Activated T-helper 9 cell treated with anti-CD3 and anti-CD28 coated beads, Interleukin-2, amount 50 U/mL, for 16 hours (primary cell): ENCODE measurements at regions not wholly inside any gene's neighbourhood (a gene's known extent, or its start where the extent isn't known, plus 50 kb on each side); places are given as distances from the start of the nearest gene placed in this dataset.

Source experiments
- DNase-seq: peaks from one replicate; pipeline ENCODE4 v3.0.0-alpha.2; 2020; ENCODE audit warnings: low read depth

DNA sequence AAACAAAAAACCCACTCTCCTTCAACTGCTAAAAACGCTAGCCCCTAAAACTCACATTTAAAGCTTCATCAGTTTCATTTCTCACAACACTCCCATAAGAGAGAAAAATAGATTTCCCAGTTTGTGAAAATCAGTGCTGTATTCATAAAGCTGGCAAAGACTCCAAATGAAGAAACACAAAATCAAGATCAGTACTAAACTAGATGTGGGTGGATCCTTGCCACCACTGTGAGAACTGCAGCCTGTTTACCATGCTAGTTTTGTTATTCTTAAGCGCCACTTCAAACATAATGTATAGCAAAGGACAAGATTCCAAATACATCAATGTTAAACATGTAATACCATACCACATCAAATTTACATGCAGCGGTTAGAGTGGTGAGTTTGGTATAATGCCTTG lies 104.5 kb upstream of the CCDC150 start:
- DNase-seq, result no peak

DNA sequence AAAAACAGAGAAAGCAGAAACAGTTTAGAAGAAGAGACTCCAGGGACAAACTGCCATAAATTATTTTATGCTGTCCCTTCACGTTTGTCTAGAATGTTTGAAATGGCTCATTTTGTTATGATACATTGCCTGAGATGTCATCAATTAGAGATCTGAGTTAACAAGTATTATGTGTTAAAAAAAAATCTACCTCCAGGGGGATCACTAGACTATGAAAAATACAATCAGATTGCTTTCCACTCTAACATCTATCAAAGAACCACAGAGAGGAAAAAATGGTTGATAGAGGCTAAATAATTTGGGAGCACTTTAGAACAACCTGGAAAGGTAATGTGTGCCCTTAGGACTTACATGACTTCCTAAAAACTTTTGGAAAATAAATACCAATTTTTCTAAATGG lies 103.8 kb upstream of the CCDC150 start:
- no peak for DNase-seq

DNA sequence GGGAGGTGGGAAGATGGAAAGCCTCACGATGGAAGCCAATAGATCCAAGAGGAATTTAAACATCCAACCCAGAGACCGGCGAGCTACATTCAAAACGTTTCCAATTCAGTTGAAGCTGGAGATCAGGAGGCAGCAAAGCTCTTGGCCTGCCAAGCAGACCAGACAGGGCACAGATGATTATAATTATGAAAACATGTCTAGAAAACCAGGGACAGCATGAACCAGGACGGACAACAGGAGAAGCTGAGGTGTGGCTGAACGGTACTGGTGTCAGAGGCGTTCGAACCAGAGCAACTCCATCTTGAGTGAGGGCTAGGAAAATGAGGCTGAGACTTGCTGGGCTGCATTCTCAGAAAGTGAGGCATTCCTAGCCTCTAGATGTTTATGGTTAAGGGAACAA lies 102.2 kb upstream of the CCDC150 start:
- DNase-seq, result no peak

- no peak for DNase-seq
These were observed 101.3 kb upstream of the CCDC150 start for GRCh38 chr2:196538189-196538588.

DNA sequence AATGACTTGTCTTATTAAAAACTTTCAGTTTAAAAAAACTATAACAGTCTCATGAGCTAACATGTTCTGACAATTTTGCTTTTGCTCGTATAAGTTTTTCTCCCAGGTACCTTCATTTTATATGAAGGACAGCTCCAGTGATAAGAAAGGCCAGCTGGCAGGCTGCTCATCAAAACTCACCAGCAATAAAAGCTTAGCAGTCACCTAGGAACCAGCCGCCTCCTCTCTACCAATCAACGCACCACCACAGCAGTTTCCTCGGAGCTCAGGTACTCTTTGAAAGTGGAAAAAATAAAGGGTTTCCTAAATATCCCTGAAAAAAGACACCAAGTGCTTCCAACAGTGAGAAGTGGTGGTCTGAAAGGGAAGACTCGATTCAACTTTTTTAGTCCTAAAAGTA lies 100.9 kb upstream of the CCDC150 start:
- DNase-seq, result no peak

GRCh38 chr2:196544906-196545433 lies 94.5 kb upstream of the CCDC150 start:
- no peak for DNase-seq

GRCh38 chr2:196546151-196546919 lies 93.2 kb upstream of the CCDC150 start:
- DNase-seq, result no peak

DNA sequence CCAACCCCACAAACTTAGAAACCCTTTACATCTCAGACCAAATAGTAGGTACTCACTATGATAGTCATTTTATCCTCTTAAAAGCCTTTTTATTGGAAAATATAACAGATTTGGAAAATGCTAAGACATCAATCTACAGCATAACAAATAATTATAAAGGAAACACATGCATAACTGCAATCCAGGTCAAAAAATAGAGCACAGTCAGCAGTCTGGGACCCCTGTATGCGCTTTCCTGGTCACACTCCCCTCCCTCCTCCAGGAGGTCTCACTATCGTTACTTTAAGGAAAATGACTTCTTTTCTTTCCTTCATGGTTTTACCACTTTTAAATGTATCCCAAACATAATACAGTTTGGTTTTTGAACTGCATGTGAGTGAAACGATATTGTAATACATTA lies 90.5 kb upstream of the CCDC150 start:
- no peak for DNase-seq

DNA sequence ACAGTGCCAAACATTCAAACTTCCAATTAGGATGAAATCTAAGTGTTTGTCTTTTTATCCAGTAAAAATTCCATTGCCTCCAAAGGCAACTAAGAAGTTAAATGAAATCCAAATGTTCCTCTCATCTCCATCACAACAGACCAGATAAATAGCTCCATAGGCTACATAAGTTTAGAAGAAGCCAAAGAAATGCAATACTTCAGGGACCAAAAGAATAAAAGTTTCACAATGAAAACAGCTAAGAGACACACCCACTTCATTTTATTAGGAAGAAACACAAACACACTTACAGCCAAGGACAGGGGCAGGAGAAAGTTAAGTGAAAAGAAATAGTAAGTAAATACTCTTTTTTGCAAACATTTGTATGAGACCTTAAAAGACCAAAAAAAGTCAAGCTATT lies 88.5 kb upstream of the CCDC150 start:
- no peak for DNase-seq

GRCh38 chr2:196555161-196555560 lies 84.4 kb upstream of the CCDC150 start:
- DNase-seq, result no peak

DNA sequence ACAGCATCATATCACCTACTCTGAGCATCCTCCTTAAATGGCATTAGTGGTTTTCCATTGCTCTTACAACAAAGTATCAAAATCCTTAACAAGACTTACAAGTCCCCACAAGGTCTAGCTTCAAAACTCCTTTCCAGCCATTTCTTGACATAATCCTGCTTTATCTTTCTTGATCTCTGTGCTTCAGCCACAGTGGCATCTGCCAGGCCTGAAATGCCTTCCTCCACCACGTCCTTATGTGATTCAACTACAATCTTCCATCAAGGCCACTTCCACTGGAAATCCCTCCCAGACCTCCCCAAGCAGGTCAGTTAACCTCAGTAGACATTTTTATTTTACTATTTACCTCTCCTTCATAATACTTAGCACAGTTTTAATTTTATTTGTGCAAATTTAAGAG lies 83.8 kb upstream of the CCDC150 start:
- DNase-seq, result no peak

DNA sequence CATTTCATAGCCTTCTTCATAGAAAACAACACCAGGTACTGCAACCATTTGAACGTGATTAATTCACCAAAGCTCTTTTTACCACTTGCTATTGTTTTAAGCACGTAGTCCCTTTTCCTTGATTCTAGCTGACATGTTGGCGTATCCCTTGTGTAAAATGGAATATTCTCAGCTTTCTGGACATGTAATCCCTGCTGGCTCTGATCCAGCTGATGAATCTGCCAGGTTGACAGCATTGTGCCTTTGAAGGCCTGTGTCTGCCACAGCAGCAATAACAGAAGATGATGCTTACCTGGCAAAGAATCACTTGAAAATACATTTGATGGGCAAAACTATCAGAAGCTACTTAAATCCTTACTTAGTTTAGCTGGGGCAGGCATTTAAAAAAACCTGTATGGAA lies 81.0 kb upstream of the CCDC150 start:
- DNase-seq, result no peak

DNA sequence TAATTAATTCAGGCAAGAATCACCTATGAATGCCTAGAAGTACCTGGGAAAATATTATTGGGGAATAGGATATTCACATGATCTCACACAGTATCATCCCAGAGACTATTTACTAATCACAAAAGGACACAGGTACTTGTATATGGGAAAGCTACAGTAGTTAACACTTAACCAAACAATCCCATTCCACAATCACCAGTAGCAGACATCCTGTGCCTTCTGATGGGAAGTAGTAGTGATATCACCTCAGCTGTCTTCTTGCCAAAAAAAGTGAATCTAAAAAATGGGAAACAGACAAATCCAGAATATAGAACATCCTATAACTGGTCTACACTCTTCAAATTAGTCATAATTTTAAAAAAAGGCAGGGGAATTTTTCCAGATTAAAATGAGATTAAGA lies 75.6 kb upstream of the CCDC150 start:
- no peak for DNase-seq

DNA sequence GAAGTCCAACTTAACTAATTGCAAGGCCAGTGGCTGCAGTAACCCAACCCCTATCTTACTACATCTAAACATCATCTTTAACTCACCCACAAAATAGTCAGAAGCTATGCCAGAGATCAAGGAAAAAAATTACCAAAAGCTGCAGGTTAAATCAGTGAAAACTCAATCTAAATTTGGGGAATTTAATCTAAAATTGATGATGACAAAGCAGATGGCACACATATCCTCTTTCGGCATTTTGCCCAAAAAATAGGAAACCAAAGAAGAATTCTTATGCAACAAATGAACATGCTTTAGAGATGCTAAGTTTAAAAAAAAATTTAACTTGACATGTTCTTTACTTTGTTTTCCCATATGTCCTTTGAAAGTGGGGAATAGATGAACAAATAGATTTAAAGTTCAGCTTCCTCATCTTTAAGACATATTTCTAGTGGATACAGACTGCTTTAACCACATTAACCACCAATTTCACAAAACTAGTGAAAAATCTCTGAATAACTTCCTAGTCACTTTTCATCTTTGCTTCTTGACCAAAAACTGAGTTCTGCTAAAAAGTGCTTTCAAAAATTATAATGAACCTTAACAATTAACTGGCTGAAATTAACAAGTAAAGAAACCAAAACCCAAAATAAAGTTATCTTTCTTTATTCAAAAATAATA lies 74.3 kb upstream of the CCDC150 start:
- DNase-seq, result no peak

GRCh38 chr2:196565982-196566381 lies 73.5 kb upstream of the CCDC150 start:
- no peak for DNase-seq

GRCh38 chr2:196566961-196567666 lies 72.4 kb upstream of the CCDC150 start:
- no peak for DNase-seq

- DNase-seq, result no peak
These were observed 71.0 kb upstream of the CCDC150 start for GRCh38 chr2:196568506-196568905.

DNA sequence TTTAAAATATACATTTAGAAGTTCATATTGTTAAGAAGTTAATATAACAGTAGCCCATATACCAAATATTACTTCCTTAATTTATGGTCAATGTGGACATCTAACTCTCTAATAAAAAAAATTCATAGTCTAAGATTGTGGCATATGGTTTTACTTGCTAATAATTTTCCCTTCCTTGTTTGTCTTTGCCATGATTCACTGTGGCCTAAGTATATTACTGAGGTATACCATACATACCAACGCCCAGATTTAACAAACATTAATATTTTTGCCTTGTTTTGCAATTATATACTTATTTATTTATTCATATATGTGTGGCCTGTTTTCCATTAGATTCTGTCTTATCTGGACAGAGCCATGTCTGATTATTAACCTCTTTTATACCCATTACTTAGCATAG lies 54.6 kb upstream of the CCDC150 start:
- DNase-seq, result no peak

GRCh38 chr2:196586511-196586991 lies 53.0 kb upstream of the CCDC150 start:
- no peak for DNase-seq

DNA sequence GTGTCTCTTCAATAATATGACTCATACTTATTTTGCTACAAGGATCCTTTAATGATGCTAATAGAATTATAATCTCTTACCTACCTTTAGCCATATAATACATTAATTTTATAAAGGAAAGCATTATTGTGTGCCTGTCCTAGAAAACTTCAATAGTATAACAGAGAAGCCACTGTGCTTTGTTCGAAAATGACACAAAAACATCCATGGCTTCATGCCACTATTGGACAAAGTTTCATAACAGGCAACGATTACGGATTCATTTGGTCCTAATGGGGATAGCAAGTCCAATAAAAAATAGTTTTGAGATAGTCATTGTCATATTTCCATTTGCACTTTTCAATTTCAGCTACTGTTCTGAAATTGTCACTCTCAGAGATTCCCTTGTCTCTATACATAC lies 52.5 kb upstream of the CCDC150 start:
- no peak for DNase-seq

DNA sequence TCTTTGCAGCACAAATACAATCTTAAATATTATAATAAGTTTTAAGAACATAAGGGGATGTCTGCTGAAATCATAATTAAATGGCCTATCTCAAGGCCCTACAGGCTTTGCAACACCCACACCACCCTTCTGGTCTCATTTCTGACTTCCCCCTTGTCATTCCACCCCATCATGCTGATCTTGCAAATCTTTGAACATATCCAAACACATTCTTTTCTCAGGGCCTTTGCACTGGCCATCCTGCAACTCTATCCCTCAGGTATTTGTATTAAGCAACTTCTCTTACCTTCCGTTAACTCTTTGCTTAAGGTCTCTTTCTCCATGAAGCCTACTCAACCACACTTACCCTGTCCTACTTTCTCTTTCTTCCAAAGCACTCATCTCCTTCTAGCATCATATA lies 51.8 kb upstream of the CCDC150 start:
- no peak for DNase-seq

DNA sequence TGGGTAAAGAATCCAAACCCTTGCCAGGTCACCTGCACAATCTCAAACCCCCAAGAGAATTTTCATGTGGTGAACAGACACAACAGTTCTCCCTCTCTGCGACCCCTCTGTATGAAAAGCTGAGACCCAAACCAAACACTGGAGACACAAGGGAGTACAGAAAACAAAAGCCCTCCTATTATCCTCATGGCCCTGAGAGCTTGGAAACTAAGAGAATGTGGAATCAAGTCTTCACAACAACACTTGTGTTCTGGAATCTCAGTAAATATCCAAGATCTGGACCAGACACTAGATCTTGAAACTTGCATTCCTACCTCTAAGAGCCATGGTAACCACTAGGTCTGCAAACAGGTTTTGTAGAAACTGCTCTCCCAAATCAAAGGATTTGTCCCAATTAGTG lies 50.1 kb upstream of the CCDC150 start:
- no peak for DNase-seq
